ENCODE measurements at regions not wholly inside any gene's neighbourhood (a gene's known extent, or its start where the extent isn't known, plus 50 kb on each side); places are given as distances from the start of the nearest gene placed in this dataset.

DNA sequence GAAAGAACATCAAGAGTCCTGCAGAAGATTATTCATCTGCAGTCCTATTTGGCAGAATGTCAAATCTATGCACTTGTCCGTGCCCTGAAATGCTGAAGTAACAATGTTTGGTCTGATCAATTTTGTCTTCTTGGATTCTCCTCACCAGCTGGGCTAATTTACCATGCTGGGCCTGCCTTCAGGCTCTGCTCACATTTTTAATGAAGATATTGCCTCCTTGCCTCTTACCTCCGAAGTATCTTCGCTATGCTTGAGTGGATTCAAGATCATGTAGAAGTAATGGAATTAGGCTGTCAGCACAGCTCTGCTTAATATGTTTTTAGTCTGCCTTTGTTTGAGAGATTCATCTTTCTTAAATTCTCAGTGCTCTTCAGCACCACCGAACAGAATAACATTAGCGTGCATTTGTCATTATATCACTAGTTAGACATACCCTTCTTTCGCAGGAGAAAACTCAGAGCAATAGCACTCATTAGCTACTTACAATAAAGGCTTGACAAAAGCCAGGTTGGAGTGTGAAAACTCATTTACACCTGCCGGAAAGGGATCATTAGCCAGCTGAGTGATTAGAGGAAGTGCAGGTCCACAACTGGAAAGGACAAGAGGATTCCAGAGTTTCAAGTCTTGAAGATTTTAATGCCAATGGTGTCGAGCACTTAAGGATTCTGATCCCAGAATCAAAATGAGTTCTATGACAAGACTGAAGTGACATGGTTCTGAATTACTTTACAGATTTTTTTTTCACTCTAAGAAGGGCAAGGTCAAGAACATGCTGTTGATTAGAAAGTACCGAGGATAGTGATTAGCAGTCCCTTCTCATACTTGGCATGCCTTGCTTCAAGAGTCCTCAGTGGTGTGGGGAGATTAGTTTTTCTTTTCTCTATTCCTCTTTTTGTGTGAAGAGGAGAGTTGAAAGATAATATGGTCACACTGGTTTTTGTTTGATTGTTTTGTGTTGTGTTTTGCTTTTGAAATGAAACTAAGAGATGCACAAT is 405.6 kb upstream of the TOM1L1 start:
- TF ChIP-seq, protein P1, sequence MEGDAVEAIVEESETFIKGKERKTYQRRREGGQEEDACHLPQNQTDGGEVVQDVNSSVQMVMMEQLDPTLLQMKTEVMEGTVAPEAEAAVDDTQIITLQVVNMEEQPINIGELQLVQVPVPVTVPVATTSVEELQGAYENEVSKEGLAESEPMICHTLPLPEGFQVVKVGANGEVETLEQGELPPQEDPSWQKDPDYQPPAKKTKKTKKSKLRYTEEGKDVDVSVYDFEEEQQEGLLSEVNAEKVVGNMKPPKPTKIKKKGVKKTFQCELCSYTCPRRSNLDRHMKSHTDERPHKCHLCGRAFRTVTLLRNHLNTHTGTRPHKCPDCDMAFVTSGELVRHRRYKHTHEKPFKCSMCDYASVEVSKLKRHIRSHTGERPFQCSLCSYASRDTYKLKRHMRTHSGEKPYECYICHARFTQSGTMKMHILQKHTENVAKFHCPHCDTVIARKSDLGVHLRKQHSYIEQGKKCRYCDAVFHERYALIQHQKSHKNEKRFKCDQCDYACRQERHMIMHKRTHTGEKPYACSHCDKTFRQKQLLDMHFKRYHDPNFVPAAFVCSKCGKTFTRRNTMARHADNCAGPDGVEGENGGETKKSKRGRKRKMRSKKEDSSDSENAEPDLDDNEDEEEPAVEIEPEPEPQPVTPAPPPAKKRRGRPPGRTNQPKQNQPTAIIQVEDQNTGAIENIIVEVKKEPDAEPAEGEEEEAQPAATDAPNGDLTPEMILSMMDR (IDR thresholded peaks at IDR 0.05 in 2 of 3, conservative IDR thresholded peaks at IDR 0.05 in 1 of 3; ENCODE audit: borderline replicate concordance in 1 of 3, insufficient read depth in 1 of 3, low read depth in 2 of 3, low read length in 2 of 3), result no peak
- TF ChIP-seq ZNF274 (IDR thresholded peaks at IDR 0.05; ENCODE audit: low read depth, low read length), result no peak
- TF ChIP-seq POLR2AphosphoS5 (IDR thresholded peaks at IDR 0.05; ENCODE audit: low read depth, low read length), result no peak
- TF ChIP-seq POLR2A (IDR thresholded peaks at IDR 0.05; ENCODE audit: borderline replicate concordance, extremely low read depth, insufficient read depth, insufficient read length), result no peak
- TF ChIP-seq, protein P2, sequence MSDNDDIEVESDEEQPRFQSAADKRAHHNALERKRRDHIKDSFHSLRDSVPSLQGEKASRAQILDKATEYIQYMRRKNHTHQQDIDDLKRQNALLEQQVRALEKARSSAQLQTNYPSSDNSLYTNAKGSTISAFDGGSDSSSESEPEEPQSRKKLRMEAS (IDR thresholded peaks at IDR 0.05), result no peak
